DOHH2 (cell line): ENCODE measurements at regions not wholly inside any gene's neighbourhood (a gene's known extent, or its start where the extent isn't known, plus 50 kb on each side); places are given as distances from the start of the nearest gene placed in this dataset.

Experiments used
- H3F3A ChIP-seq: fragments of 200-600 bp; sonication (generic), shearing (Covaris generic); 2 replicates; pipeline ENCODE4 v1.6.0; 2016; ENCODE audit warnings: antibody characterized with exemption, mild to moderate bottlenecking; ENCODE audit not compliant: control insufficient read depth, insufficient read depth
- H3K27ac ChIP-seq: fragments of 200-600 bp; sonication (generic); 2 replicates; pipeline ENCODE4 v1.5.1; 2014; ENCODE audit warnings: low read depth, mild to moderate bottlenecking, low read length, moderate library complexity
- H3K27me3 ChIP-seq: fragments of 200-600 bp; sonication (generic); 2 replicates; pipeline ENCODE4 v1.6.1; 2014; ENCODE audit warnings: mild to moderate bottlenecking, low read length, mixed read lengths; ENCODE audit not compliant: control insufficient read depth
- H3K36me3 ChIP-seq: fragments of 200-600 bp; sonication (generic); 2 replicates; pipeline ENCODE4 v1.6.1; 2014; ENCODE audit warnings: mild to moderate bottlenecking, low read length, moderate library complexity, mixed read lengths; ENCODE audit not compliant: control insufficient read depth
- H3K4me1 ChIP-seq: fragments of 200-600 bp; sonication (generic); 2 replicates; pipeline ENCODE4 v1.6.1; 2014; ENCODE audit warnings: mild to moderate bottlenecking, low read length, mixed read lengths; ENCODE audit not compliant: control insufficient read depth
- H3K4me2 ChIP-seq: fragments of 200-600 bp; sonication (generic); 2 replicates; pipeline ENCODE4 v1.6.0; 2014; ENCODE audit warnings: mild to moderate bottlenecking, low read length, moderate library complexity
- H3K4me3 ChIP-seq: fragments of 200-600 bp; sonication (generic); 2 replicates; pipeline ENCODE4 v1.5.1; 2014; ENCODE audit warnings: mild to moderate bottlenecking, low read length, mixed read lengths
- H3K79me2 ChIP-seq: fragments of 200-600 bp; sonication (generic); 2 replicates; pipeline ENCODE4 v1.6.1; 2014; ENCODE audit warnings: mild to moderate bottlenecking, low read length, mixed read lengths; ENCODE audit not compliant: control insufficient read depth
- H3K9me2 ChIP-seq: fragments of 200-600 bp; sonication (generic); replicated peaks from 2 replicates; pipeline ENCODE4 v1.6.1; 2014; ENCODE audit warnings: mild to moderate bottlenecking, low read length, mixed read lengths; ENCODE audit not compliant: control insufficient read depth
- H3K9me3 ChIP-seq: fragments of 200-600 bp; sonication (generic); 2 replicates; pipeline ENCODE4 v1.6.1; 2014; ENCODE audit warnings: antibody characterized with exemption, low read length, mixed read lengths; ENCODE audit not compliant: control insufficient read depth, insufficient read depth
- H4K20me1 ChIP-seq: fragments of 200-600 bp; sonication (generic); 2 replicates; pipeline ENCODE4 v1.6.0; 2014; ENCODE audit warnings: low read depth, mild to moderate bottlenecking, antibody characterized with exemption, low read length, moderate library complexity; ENCODE audit not compliant: control insufficient read depth, insufficient read depth
- CTCF ChIP-seq: fragments of 200-600 bp; sonication (generic); IDR thresholded peaks from one replicate; pipeline ENCODE4 v1.5.1; 2014; ENCODE audit warnings: antibody characterized with exemption, mild to moderate bottlenecking, low read depth, low read length; ENCODE audit not compliant: poor library complexity, severe bottlenecking
- EZH2phosphoT487 ChIP-seq: fragments of 200-600 bp; sonication (generic); IDR thresholded peaks from 2 replicates; pipeline ENCODE4 v1.6.1; 2017; ENCODE audit warnings: borderline replicate concordance, mild to moderate bottlenecking, antibody characterized with exemption, low read length, moderate library complexity, mixed read lengths

DNA sequence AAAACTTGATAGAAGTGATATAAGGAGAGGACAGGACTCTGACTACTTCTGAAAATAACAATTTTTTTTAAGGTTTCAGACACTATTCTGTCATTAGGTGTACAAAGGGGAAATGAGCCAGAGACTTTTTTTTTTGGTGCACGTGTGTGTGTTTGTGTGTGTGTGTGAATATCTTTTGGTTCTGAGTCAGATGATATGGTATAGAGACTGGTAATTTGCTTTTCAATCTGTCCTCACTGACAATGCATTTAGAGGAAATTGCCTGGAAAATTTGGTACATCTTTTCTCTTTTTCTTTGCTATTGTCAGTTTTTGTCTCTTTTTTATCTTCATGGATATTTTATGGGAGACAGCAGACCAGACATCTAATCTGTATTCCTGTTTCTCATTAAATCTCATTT lies 59.3 kb downstream of the DDIT4L start:
- no peaks in the 10 kb centered on the region for H4K20me1 ChIP-seq
- H3K9me3 ChIP-seq, result no peaks in the 10 kb centered on the region
- H3K27me3 ChIP-seq, result no peaks in the 10 kb centered on the region
- TF ChIP-seq CTCF, result no peak
- no peak for TF ChIP-seq EZH2phosphoT487
- no peak overlapping the region for H3K27ac ChIP-seq
- no peaks in the 10 kb centered on the region for H3F3A ChIP-seq
- no peaks in the 10 kb centered on the region for H3K4me1 ChIP-seq
- H3K79me2 ChIP-seq, result no peaks in the 10 kb centered on the region
- H3K4me2 ChIP-seq, result no peak overlapping the region
- H3K4me3 ChIP-seq, result no peak overlapping the region
- H3K9me2 ChIP-seq, result no peaks in the 10 kb centered on the region
- H3K36me3 ChIP-seq, result no peaks in the 10 kb centered on the region

GRCh38 chr4:100130491-100130890 lies 59.8 kb downstream of the DDIT4L start:
- Histone ChIP-seq H3K27me3 (no peaks in the 10 kb centered on the region), H3F3A (no peaks in the 10 kb centered on the region), H3K4me2 (no peak overlapping the region), H3K9me2 (no peaks in the 10 kb centered on the region), H3K36me3 (no peaks in the 10 kb centered on the region), H3K4me1 (no peaks in the 10 kb centered on the region), H4K20me1 (no peaks in the 10 kb centered on the region), H3K27ac (no peak overlapping the region), H3K79me2 (no peaks in the 10 kb centered on the region), H3K4me3 (no peak overlapping the region), H3K9me3 (no peaks in the 10 kb centered on the region)
- TF ChIP-seq CTCF, result no peak
- no peak for TF ChIP-seq EZH2phosphoT487

- Histone ChIP-seq H3K79me2 (no peaks in the 10 kb centered on the region), H3K4me3 (no peak overlapping the region), H3K4me1 (no peaks in the 10 kb centered on the region), H3K9me3 (no peaks in the 10 kb centered on the region), H3K36me3 (no peaks in the 10 kb centered on the region), H3K27me3 (no peaks in the 10 kb centered on the region), H3F3A (no peaks in the 10 kb centered on the region), H4K20me1 (no peaks in the 10 kb centered on the region), H3K27ac (no peak overlapping the region), H3K9me2 (no peaks in the 10 kb centered on the region), H3K4me2 (no peak overlapping the region)
- TF ChIP-seq CTCF (no peak), EZH2phosphoT487 (no peak)
These were observed 60.5 kb downstream of the DDIT4L start for GRCh38 chr4:100129774-100130173.

- H3K4me2 ChIP-seq, result no peak overlapping the region
- H3K4me1 ChIP-seq, result no peaks in the 10 kb centered on the region
- TF ChIP-seq CTCF, result no peak
- TF ChIP-seq EZH2phosphoT487, result no peak
- H4K20me1 ChIP-seq, result no peaks in the 10 kb centered on the region
- no peaks in the 10 kb centered on the region for H3K9me2 ChIP-seq
- H3K79me2 ChIP-seq, result no peaks in the 10 kb centered on the region
- H3K27ac ChIP-seq, result no peak overlapping the region
- no peaks in the 10 kb centered on the region for H3K27me3 ChIP-seq
- H3K36me3 ChIP-seq, result no peaks in the 10 kb centered on the region
- H3K4me3 ChIP-seq, result no peak overlapping the region
- H3F3A ChIP-seq, result no peaks in the 10 kb centered on the region
- no peaks in the 10 kb centered on the region for H3K9me3 ChIP-seq
These were observed 61.9 kb downstream of the DDIT4L start for GRCh38 chr4:100128338-100128737.
